ENCODE measurements at regions not wholly inside any gene's neighbourhood (a gene's known extent, or its start where the extent isn't known, plus 50 kb on each side); places are given as distances from the start of the nearest gene placed in this dataset.

- no peaks in the 10 kb centered on the region for H3K4me1 ChIP-seq
- ATAC-seq: no peak
- H3K27me3 ChIP-seq: no peaks in the 10 kb centered on the region
- no peak overlapping the region for H3K27ac ChIP-seq
- TF ChIP-seq EP300 (IDR thresholded peaks at IDR 0.05): no peak
- no peak for TF ChIP-seq CTCF (IDR thresholded peaks at IDR 0.05)
- TF ChIP-seq POLR2A (IDR thresholded peaks at IDR 0.05): no peak
- 57 to 69% methylated on average over 3 of the region's 3 CpGs for WGBS, 2 donors (ENCODE audit: low coverage in 1 of 2)
- H3K9me3 ChIP-seq: no peaks in the 10 kb centered on the region
- H3K4me3 ChIP-seq: no peak overlapping the region
- H3K36me3 ChIP-seq: no peaks in the 10 kb centered on the region
These were observed 181.7 kb downstream of the RSL24D1 start for GRCh38 chr15:55015093-55015445.

- Histone ChIP-seq H3K9me3 (no peaks in the 10 kb centered on the region), H3K27me3 (no peaks in the 10 kb centered on the region), H3K4me1 (no peaks in the 10 kb centered on the region), H3K36me3 (no peaks in the 10 kb centered on the region), H3K27ac (no peak overlapping the region), H3K4me3 (no peak overlapping the region)
- ATAC-seq: no peak
- WGBS, 2 donors (ENCODE audit: low coverage in 1 of 2): 77 to 88% methylated on average over 1 of the region's 1 CpG
- no peak for TF ChIP-seq POLR2A (IDR thresholded peaks at IDR 0.05)
- no peak for TF ChIP-seq POLR2AphosphoS5 (IDR thresholded peaks at IDR 0.05)
- no peak for TF ChIP-seq CTCF (IDR thresholded peaks at IDR 0.05)
- TF ChIP-seq EP300 (IDR thresholded peaks at IDR 0.05): no peak
These were observed 182.2 kb downstream of the RSL24D1 start for GRCh38 chr15:55014391-55015092.

GRCh38 chr15:55008421-55008820 is 188.3 kb downstream of the RSL24D1 start:
- WGBS, 2 donors (ENCODE audit: low coverage in 1 of 2): 20 to 42% methylated on average over 1 to 4 of the region's 4 CpGs

GRCh38 chr15:55007561-55007960 is 189.2 kb downstream of the RSL24D1 start:
- H3K4me3 ChIP-seq: no peak overlapping the region
- H3K27ac ChIP-seq: no peak overlapping the region
- H3K27me3 ChIP-seq: no peaks in the 10 kb centered on the region
- no peaks in the 10 kb centered on the region for H3K36me3 ChIP-seq
- no peaks in the 10 kb centered on the region for H3K9me3 ChIP-seq
- H3K4me1 ChIP-seq: peaks cover 0 to 10% (median 0%) of the 10 kb centered on the region in 3 donors
- TF ChIP-seq CTCF (IDR thresholded peaks at IDR 0.05) (no peak), POLR2AphosphoS5 (IDR thresholded peaks at IDR 0.05) (no peak), EP300 (IDR thresholded peaks at IDR 0.05) (no peak), POLR2A (IDR thresholded peaks at IDR 0.05) (no peak)
- ATAC-seq: peak; percentile 76
- 74 to 79% methylated on average over 3 to 5 of the region's 5 CpGs for WGBS, 2 donors (ENCODE audit: low coverage in 1 of 2)

More at GRCh38 chr15:55008421-55008820, 188.3 kb downstream of the RSL24D1 start:
- Histone ChIP-seq H3K27ac (no peak overlapping the region), H3K4me3 (no peak overlapping the region), H3K36me3 (no peaks in the 10 kb centered on the region), H3K4me1 (peaks cover 0 to 10% (median 0%) of the 10 kb centered on the region in 3 donors), H3K27me3 (no peaks in the 10 kb centered on the region), H3K9me3 (no peaks in the 10 kb centered on the region)
- no peak for ATAC-seq
- TF ChIP-seq CTCF (IDR thresholded peaks at IDR 0.05): no peak
- TF ChIP-seq POLR2A (IDR thresholded peaks at IDR 0.05): no peak
- TF ChIP-seq POLR2AphosphoS5 (IDR thresholded peaks at IDR 0.05): no peak
- no peak for TF ChIP-seq EP300 (IDR thresholded peaks at IDR 0.05)

GRCh38 chr15:55005679-55006078 is 191.1 kb downstream of the RSL24D1 start:
- H3K4me3 ChIP-seq: no peak overlapping the region

More at GRCh38 chr15:55005679-55006078, 191.1 kb downstream of the RSL24D1 start:
- Histone ChIP-seq H3K36me3 (no peaks in the 10 kb centered on the region), H3K27me3 (no peaks in the 10 kb centered on the region), H3K9me3 (no peaks in the 10 kb centered on the region), H3K27ac (no peak overlapping the region), H3K4me1 (peaks cover 0 to 10% (median 0%) of the 10 kb centered on the region in 3 donors)
- no peak for TF ChIP-seq EP300 (IDR thresholded peaks at IDR 0.05)
- no peak for TF ChIP-seq POLR2AphosphoS5 (IDR thresholded peaks at IDR 0.05)
- no peak for TF ChIP-seq POLR2A (IDR thresholded peaks at IDR 0.05)
- no peak for ATAC-seq

Measured in gastroesophageal sphincter (tissue), 4 donors.